Right lobe of liver (tissue), 6 donors: ENCODE measurements at regions not wholly inside any gene's neighbourhood (a gene's known extent, or its start where the extent isn't known, plus 50 kb on each side); places are given as distances from the start of the nearest gene placed in this dataset.
A peak's percentile ranks its signal among the peaks of the same experiment; 100 is the strongest.

ENCODE experiments used
- ATAC-seq, 4 donors: fragments of 200-7000 bp; cut with Tn5 transposase; one replicate each; pipeline ENCODE4 v1.9.1; 2020; ENCODE audit warnings: mild to moderate bottlenecking in 4 of 4, moderate library complexity in 4 of 4
- DNase-seq, 3 donors: peaks; one replicate each; pipeline ENCODE4 v3.0.0-alpha.2; 2020
- H3K27ac ChIP-seq, 3 donors: fragments of 200-600 bp; one replicate each; pipeline ENCODE4 v1.8.0; 2022
- H3K27me3 ChIP-seq, 2 donors: fragments of 200-600 bp; one replicate each; pipeline ENCODE4 v1.8.0; 2022
- H3K36me3 ChIP-seq, 4 donors: fragments of 200-600 bp; sonication (generic) in 1 of 4; one replicate each; pipeline versions ENCODE4 v1.5.1 to v1.8.0; 2017 to 2022; ENCODE audit warnings: control low read depth in 1 of 4
- H3K4me1 ChIP-seq, 4 donors: fragments of 200-600 bp; sonication (generic) in 1 of 4; one replicate each; pipeline versions ENCODE4 v1.5.1 to v1.8.0; 2017 to 2022; ENCODE audit warnings: control low read depth in 1 of 4
- H3K4me3 ChIP-seq, 3 donors: fragments of 200-600 bp; one replicate each; pipeline ENCODE4 v1.8.0; 2022
- H3K9me3 ChIP-seq, 4 donors: fragments of 200-600 bp; sonication (generic) in 1 of 4; one replicate each; pipeline versions ENCODE4 v1.5.1 to v1.8.0; 2017 to 2022; ENCODE audit warnings: control low read depth in 1 of 4
- POLR2A ChIP-seq: fragments of 450-650 bp; IDR thresholded peaks from one replicate; pipeline ENCODE4 v1.6.1; 2017; ENCODE audit warnings: antibody characterized with exemption, mild to moderate bottlenecking
- WGBS: methylation state at CpG from one replicate; pipeline ENCODE4 v1.1.6; 2018; ENCODE audit warnings: low coverage, low lambda C conversion rate; ENCODE audit not compliant: insufficient coverage; ENCODE audit errors: missing lambda C conversion rate; 5-methylcytosine and 5-hydroxymethylcytosine counted together
- intact Hi-C, 2 donors: fragments of 100-400 bp; cut with DNase I; formaldehyde crosslinking; loops; one replicate each; pipeline versions ENCODE4 v1.11.2 to v1.14.1; 2022
- TF ChIP-seq, protein P1 (sequence below), 4 donors: fragments of 200-600 bp in 3 of 4; fragments of 450-650 bp in 1 of 4; IDR thresholded peaks; one replicate each; pipeline versions ENCODE4 v1.5.1 to v1.8.0; 2016 to 2022; ENCODE audit warnings: antibody characterized with exemption in 4 of 4, mild to moderate bottlenecking in 2 of 4
- donor health status: DM: no; HTN: yes; CAD: no.
- donor health status: DM: no; HTN: no; CAD: no.
- donor health status: DM: no; HTN: no; CAD: no.
- donor health status: DM: no; HTN: yes; CAD: no.
- donor health status: DM: no; HTN: yes; CAD: no.

DNA sequence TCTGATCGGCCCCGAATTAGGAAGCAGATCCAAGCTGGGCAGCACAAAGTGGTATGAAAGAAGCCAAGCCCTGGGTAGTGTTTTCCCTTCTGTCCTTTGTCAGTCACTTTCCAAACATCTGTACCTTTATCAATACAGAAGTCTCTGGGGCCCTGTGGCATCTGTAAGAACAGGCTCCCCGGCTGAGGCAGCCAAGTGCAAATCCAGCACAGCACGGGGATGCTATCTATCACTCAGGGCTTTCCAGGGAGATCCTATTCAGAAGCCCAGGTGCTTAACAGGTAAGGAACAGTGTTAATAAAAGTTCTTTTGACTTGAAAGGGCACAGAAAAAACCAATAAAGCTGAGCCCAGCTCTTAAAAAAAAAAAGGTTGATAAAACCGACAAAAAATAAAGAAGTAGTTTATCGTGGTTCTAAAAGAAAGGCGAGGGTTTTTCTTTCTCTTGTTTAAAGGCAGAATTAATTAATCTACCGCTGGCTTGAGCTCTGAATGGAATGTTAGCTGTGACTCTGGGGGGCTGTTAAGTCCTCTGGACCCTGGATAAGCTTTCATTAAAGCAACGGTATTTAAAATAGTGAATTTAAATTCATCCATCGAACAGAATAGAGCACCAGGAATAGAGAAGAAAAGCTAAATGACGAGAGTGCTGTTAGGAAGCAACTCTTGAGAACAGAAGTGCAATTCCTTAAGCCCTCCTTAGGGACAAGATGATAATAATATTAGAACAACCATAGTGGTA lies 119.1 kb upstream of the GATB start:
- TF ChIP-seq, protein P1, sequence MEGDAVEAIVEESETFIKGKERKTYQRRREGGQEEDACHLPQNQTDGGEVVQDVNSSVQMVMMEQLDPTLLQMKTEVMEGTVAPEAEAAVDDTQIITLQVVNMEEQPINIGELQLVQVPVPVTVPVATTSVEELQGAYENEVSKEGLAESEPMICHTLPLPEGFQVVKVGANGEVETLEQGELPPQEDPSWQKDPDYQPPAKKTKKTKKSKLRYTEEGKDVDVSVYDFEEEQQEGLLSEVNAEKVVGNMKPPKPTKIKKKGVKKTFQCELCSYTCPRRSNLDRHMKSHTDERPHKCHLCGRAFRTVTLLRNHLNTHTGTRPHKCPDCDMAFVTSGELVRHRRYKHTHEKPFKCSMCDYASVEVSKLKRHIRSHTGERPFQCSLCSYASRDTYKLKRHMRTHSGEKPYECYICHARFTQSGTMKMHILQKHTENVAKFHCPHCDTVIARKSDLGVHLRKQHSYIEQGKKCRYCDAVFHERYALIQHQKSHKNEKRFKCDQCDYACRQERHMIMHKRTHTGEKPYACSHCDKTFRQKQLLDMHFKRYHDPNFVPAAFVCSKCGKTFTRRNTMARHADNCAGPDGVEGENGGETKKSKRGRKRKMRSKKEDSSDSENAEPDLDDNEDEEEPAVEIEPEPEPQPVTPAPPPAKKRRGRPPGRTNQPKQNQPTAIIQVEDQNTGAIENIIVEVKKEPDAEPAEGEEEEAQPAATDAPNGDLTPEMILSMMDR (IDR thresholded peaks at IDR 0.05), result no peak
- no peak for TF ChIP-seq POLR2A
- no peaks in the 10 kb centered on the region for H3K4me1 ChIP-seq
- WGBS, result 61% methylated on average over 9 of the region's 11 CpGs
- intact Hi-C loops, result no loop called here
- no peak overlapping the region for H3K27ac ChIP-seq
- H3K36me3 ChIP-seq, result no peaks in the 10 kb centered on the region
- H3K4me3 ChIP-seq, result no peak overlapping the region
- no peak for DNase-seq
- no peaks in the 10 kb centered on the region for H3K27me3 ChIP-seq
- no peak for ATAC-seq
- no peaks in the 10 kb centered on the region for H3K9me3 ChIP-seq

GRCh38 chr4:151876381-151876988 lies 115.7 kb upstream of the GATB start:
- ATAC-seq, result no peak
- TF ChIP-seq POLR2A, result no peak
- TF ChIP-seq, protein P1 (IDR thresholded peaks at IDR 0.05), result no peak
- no peaks in the 10 kb centered on the region for H3K27me3 ChIP-seq
- intact Hi-C loops, result no loop called here
- no peak overlapping the region for H3K27ac ChIP-seq
- H3K4me1 ChIP-seq, result no peaks in the 10 kb centered on the region
- no peak overlapping the region for H3K4me3 ChIP-seq
- no peak for DNase-seq
- WGBS, result 60% methylated on average over 3 of the region's 3 CpGs
- no peaks in the 10 kb centered on the region for H3K36me3 ChIP-seq
- H3K9me3 ChIP-seq, result no peaks in the 10 kb centered on the region

DNA sequence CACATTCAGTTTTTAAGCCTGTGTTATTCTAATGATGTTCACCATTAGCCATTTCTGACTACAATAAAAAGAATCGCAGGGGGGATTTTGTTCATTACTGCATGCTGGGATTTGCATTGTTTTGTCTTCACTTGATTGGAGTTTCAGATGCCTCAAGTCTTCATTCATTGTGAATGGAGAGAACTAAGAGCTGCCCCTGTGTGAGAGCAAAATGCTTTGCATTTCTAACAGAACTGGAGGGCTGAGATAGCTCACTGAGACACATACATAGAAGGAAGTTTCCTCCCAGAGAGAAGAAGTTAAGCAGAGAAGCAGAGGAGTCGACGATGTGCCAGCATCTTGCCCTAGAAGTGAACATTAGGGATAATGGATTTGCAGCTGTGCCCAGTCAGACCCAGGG lies 113.5 kb upstream of the GATB start:
- no peak overlapping the region for H3K4me3 ChIP-seq
- no peaks in the 10 kb centered on the region for H3K9me3 ChIP-seq
- intact Hi-C loops, result no loop called here
- H3K4me1 ChIP-seq, result no peaks in the 10 kb centered on the region
- DNase-seq (no peak), ATAC-seq (no peak)
- TF ChIP-seq, protein P1 (IDR thresholded peaks at IDR 0.05), result no peak
- no peak for TF ChIP-seq POLR2A
- no peaks in the 10 kb centered on the region for H3K27me3 ChIP-seq
- no peak overlapping the region for H3K27ac ChIP-seq
- H3K36me3 ChIP-seq, result no peaks in the 10 kb centered on the region
- 49% methylated on average over 3 of the region's 3 CpGs for WGBS

DNA sequence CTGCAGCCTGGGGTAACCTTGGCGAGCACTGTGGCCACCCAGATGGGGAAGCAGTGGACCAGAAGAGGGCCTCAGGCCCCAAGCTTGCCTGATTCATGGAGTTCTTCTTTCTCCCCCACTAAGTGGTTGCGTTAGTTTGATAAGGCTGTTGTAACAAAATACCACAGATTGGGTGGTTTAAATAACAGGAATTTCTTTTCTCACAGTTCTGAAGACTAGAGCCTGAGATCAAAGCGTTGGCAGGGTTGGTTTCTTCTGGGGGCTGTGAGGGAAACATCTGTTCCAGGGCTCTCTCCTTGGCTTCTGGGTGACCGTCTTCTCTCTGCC lies 105.7 kb upstream of the GATB start:
- Histone ChIP-seq H3K27ac (no peak overlapping the region), H3K9me3 (no peaks in the 10 kb centered on the region), H3K4me1 (no peaks in the 10 kb centered on the region), H3K27me3 (no peaks in the 10 kb centered on the region), H3K4me3 (no peak overlapping the region), H3K36me3 (no peaks in the 10 kb centered on the region)
- intact Hi-C loops, result no loop called here
- DNase-seq, result peak in 1 of 3 donors; percentile 32
- TF ChIP-seq, protein P1 (IDR thresholded peaks at IDR 0.05), result no peak
- whole genome bisulfite sequencing, result 43% methylated on average over 4 of the region's 4 CpGs
- peak in 3 of 4 donors; percentile 50 to 63 (median 51) for ATAC-seq
